ENCODE measurements at regions not wholly inside any gene's neighbourhood (a gene's known extent, or its start where the extent isn't known, plus 50 kb on each side); places are given as distances from the start of the nearest gene placed in this dataset.

DNA sequence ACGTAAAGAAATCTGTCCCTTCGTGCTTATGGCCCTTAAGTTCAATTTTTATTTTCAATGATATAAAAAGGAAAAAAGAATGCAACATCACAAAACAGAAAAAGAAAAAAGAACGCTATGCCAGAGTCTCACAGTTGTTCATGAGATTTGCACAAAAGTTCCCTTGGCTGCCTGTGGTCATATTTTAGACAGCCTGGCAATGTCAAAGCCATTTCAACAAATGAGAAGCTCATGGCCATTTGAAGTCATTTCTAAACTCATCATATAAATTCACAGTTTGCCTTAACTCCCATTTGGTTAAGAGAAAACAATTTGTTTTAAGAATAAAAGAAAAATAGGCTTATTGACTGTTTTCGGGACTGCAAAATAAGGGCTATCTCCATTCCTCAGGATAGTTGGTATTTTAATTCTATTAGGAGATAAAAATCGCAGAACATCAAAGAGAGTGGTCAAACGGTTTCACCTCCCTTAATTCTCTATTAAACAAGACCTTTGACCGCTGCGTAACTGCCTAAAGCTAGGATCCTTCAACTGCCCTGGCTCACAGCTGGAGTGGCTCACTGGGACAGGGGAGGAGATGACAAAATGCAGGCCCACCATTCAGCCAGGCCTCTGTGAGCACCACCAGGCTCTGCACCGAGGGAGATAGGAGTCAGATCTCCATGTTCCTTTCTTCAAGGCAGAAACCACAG is 119.2 kb upstream of the DAAM1 start:
- TF ChIP-seq, protein P1, sequence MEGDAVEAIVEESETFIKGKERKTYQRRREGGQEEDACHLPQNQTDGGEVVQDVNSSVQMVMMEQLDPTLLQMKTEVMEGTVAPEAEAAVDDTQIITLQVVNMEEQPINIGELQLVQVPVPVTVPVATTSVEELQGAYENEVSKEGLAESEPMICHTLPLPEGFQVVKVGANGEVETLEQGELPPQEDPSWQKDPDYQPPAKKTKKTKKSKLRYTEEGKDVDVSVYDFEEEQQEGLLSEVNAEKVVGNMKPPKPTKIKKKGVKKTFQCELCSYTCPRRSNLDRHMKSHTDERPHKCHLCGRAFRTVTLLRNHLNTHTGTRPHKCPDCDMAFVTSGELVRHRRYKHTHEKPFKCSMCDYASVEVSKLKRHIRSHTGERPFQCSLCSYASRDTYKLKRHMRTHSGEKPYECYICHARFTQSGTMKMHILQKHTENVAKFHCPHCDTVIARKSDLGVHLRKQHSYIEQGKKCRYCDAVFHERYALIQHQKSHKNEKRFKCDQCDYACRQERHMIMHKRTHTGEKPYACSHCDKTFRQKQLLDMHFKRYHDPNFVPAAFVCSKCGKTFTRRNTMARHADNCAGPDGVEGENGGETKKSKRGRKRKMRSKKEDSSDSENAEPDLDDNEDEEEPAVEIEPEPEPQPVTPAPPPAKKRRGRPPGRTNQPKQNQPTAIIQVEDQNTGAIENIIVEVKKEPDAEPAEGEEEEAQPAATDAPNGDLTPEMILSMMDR (IDR thresholded peaks at IDR 0.05) = no peak
- no peak overlapping the region for H3K27ac ChIP-seq (ENCODE audit: low read length)
- 91% methylated on average over 5 of the region's 9 CpGs for WGBS (ENCODE audit: insufficient coverage)

DNA sequence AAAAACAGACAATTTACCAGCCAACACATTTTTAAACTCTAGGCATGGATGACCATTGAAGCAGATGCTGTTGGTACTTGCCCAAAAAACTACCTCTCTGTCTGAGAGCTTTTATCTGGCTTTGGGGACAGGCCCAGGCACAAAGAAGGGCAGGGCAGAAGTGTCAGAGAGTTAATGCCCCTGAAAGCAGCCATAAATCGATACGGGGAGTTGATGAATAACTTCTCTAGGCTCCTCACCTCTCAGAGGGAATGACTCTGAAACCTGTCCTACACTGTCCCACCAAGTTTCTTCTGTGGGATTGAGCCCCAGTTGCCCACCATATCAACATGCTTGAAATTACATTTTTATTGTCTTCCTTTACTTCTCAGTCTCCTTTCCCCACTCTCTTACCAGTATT is 113.0 kb upstream of the DAAM1 start:
- H3K4me3 ChIP-seq (ENCODE audit: low read length) = no peak overlapping the region
- H3K27ac Mint-ChIP-seq = no peak overlapping the region
- no peaks in the 10 kb centered on the region for H3K4me1 Mint-ChIP-seq
- 91% methylated on average over 2 of the region's 2 CpGs for WGBS (ENCODE audit: insufficient coverage)
- ATAC-seq (no peak), DNase-seq (no peak)
- no peak overlapping the region for H3K27ac ChIP-seq (ENCODE audit: low read length)
- H3K9me3 ChIP-seq (ENCODE audit: control insufficient read depth, insufficient read depth, low read length) = no peaks in the 10 kb centered on the region
- no peaks in the 10 kb centered on the region for H3K4me1 ChIP-seq (ENCODE audit: control insufficient read depth, insufficient read depth, low read length)
- intact Hi-C loops (cut with micrococcal nuclease) = no loop called here
- H3K36me3 ChIP-seq (ENCODE audit: control insufficient read depth, insufficient read depth, low read length) = no peaks in the 10 kb centered on the region
- TF ChIP-seq, protein P1 (IDR thresholded peaks at IDR 0.05) = no peak
- no peaks in the 10 kb centered on the region for H3K36me3 Mint-ChIP-seq
- H3K4me3 Mint-ChIP-seq = no peak overlapping the region
- peaks cover 6 to 25% of the 10 kb centered on the region in 2 donors for H3K27me3 Mint-ChIP-seq (ENCODE audit: low read depth in 2 of 2)
- H3K27me3 ChIP-seq (ENCODE audit: control insufficient read depth, insufficient read depth, low read length) = no peaks in the 10 kb centered on the region
- peaks cover 0 to 2% of the 10 kb centered on the region in 2 donors for H3K9me3 Mint-ChIP-seq

More for the DNA sequence above, 119.2 kb upstream of the DAAM1 start:
- Mint-ChIP-seq H3K36me3 (no peaks in the 10 kb centered on the region), H3K4me3 (no peak overlapping the region), H3K9me3 (peaks cover 0 to 2% of the 10 kb centered on the region in 2 donors), H3K27me3 (ENCODE audit: low read depth in 2 of 2) (peaks cover 4 to 16% of the 10 kb centered on the region in 2 donors), H3K4me1 (no peaks in the 10 kb centered on the region), H3K27ac (no peak overlapping the region)
- H3K36me3 ChIP-seq (ENCODE audit: control insufficient read depth, insufficient read depth, low read length) = no peaks in the 10 kb centered on the region
- intact Hi-C loops (cut with micrococcal nuclease) = no loop called here
- H3K4me3 ChIP-seq (ENCODE audit: low read length) = no peak overlapping the region
- no peak for ATAC-seq
- H3K9me3 ChIP-seq (ENCODE audit: control insufficient read depth, insufficient read depth, low read length) = no peaks in the 10 kb centered on the region
- H3K27me3 ChIP-seq (ENCODE audit: control insufficient read depth, insufficient read depth, low read length) = no peaks in the 10 kb centered on the region
- no peak for DNase-seq
- H3K4me1 ChIP-seq (ENCODE audit: control insufficient read depth, insufficient read depth, low read length) = no peaks in the 10 kb centered on the region

DNA sequence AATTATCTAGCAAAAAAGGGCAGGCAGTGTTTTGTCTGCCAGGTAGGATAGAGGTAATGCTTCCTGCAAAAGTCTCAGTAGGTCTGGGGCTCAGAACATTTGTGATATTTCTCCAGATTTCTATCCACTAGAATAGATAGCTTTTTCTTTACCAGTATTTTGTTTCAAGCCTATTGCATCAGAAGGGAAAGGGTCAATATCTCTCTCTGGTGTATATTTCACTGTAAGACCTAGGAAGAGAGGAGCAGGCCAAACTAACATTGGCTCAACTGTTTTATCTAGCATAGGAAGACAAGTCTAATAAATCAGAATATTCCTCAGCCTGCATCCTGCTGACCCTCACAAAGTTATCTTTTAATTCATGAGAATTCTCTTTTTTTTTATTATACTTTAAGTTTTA is 106.7 kb upstream of the DAAM1 start:
- Histone ChIP-seq H3K27ac (ENCODE audit: low read length) (no peak overlapping the region), H3K4me3 (ENCODE audit: low read length) (no peak overlapping the region), H3K4me1 (ENCODE audit: control insufficient read depth, insufficient read depth, low read length) (no peaks in the 10 kb centered on the region), H3K36me3 (ENCODE audit: control insufficient read depth, insufficient read depth, low read length) (no peaks in the 10 kb centered on the region), H3K9me3 (ENCODE audit: control insufficient read depth, insufficient read depth, low read length) (no peaks in the 10 kb centered on the region), H3K27me3 (ENCODE audit: control insufficient read depth, insufficient read depth, low read length) (peaks cover 2% of the 10 kb centered on the region)
- H3K9me3 Mint-ChIP-seq = no peaks in the 10 kb centered on the region
- intact Hi-C loops (cut with micrococcal nuclease) = no loop called here
- H3K36me3 Mint-ChIP-seq = no peaks in the 10 kb centered on the region
- ATAC-seq (no peak), DNase-seq (no peak)
- no peak overlapping the region for H3K4me3 Mint-ChIP-seq
- peaks cover 7 to 9% of the 10 kb centered on the region in 2 donors for H3K27me3 Mint-ChIP-seq (ENCODE audit: low read depth in 2 of 2)
- no peak overlapping the region for H3K27ac Mint-ChIP-seq
- TF ChIP-seq, protein P1 (IDR thresholded peaks at IDR 0.05) = no peak
- no peaks in the 10 kb centered on the region for H3K4me1 Mint-ChIP-seq

DNA sequence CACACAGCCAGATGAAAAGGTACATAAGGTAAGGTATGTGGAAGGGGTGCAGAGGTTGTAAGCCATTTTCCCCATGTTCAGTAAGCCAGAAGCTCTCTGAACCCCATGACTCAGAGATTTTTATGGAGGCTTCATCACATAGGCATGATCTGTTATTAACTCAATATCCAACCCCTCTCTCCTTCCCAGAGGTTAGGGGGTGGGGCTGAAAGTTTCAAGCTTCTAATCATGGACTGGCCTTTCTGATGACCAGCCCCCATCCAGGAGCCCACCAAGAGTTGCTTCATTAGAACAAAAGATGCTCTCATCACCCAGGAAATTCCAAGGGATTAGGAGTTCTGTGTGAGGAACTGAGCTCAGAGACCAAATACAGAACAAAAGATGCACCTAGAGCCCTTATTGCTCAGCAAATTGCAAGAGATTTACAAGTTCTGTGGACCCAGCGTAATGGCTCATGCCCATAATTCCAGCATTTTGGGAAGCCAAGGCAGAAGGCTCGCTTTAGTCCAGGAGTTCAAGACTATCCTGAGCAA is 103.2 kb upstream of the DAAM1 start:
- Histone ChIP-seq H3K4me3 (ENCODE audit: low read length) (no peak overlapping the region), H3K27ac (ENCODE audit: low read length) (no peak overlapping the region), H3K4me1 (ENCODE audit: control insufficient read depth, insufficient read depth, low read length) (no peaks in the 10 kb centered on the region), H3K36me3 (ENCODE audit: control insufficient read depth, insufficient read depth, low read length) (no peaks in the 10 kb centered on the region), H3K9me3 (ENCODE audit: control insufficient read depth, insufficient read depth, low read length) (no peaks in the 10 kb centered on the region), H3K27me3 (ENCODE audit: control insufficient read depth, insufficient read depth, low read length) (peaks cover 2% of the 10 kb centered on the region)
- Mint-ChIP-seq H3K36me3 (no peaks in the 10 kb centered on the region), H3K4me1 (no peaks in the 10 kb centered on the region), H3K9me3 (no peaks in the 10 kb centered on the region), H3K27ac (no peak overlapping the region), H3K27me3 (ENCODE audit: low read depth in 2 of 2) (peaks cover 0 to 5% of the 10 kb centered on the region in 2 donors), H3K4me3 (no peak overlapping the region)
- WGBS (ENCODE audit: insufficient coverage) = 95% methylated on average over 2 of the region's 2 CpGs
- ATAC-seq (no peak), DNase-seq (no peak)
- TF ChIP-seq, protein P1 (IDR thresholded peaks at IDR 0.05) = no peak
- intact Hi-C loops (cut with micrococcal nuclease) = no loop called here

Measured in natural killer cell (primary cell).